ENCODE measurements at regions not wholly inside any gene's neighbourhood (a gene's known extent, or its start where the extent isn't known, plus 50 kb on each side); places are given as distances from the start of the nearest gene placed in this dataset.

GRCh38 chr7:68424658-68425297 is 1173.5 kb upstream of the AUTS2 start:
- DNase-seq (ENCODE audit: low spot score): no peak

GRCh38 chr7:68425377-68425776 is 1172.9 kb upstream of the AUTS2 start:
- DNase-seq (ENCODE audit: low spot score): no peak

- DNase-seq (ENCODE audit: low spot score): no peak
Observed at GRCh38 chr7:68429411-68430117, 1168.7 kb upstream of the AUTS2 start.

DNA sequence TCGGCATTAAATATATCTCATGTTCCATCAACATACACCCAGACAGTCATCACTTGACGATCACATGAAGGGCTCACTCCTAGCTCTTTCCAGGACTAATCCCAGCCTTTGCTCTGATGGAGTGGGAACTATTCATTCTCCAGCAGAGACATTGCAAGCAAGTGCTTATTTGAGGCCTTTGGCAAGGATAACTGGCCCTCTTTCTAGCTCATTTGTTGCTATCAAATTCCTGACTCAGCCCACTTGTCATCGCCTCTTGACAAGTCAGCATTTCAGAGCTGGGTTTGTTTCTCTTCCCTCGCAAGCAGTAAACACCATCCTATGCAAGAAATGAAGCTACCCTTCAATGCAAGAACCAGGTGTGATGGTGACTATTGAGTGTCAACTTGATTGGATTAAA is 1165.7 kb upstream of the AUTS2 start:
- DNase-seq (ENCODE audit: low spot score): no peak

- no peak for DNase-seq (ENCODE audit: low spot score)
Observed at GRCh38 chr7:68433462-68434070, 1164.7 kb upstream of the AUTS2 start.

- no peak for DNase-seq (ENCODE audit: low spot score)
Observed at GRCh38 chr7:68434857-68435256, 1163.4 kb upstream of the AUTS2 start.

DNA sequence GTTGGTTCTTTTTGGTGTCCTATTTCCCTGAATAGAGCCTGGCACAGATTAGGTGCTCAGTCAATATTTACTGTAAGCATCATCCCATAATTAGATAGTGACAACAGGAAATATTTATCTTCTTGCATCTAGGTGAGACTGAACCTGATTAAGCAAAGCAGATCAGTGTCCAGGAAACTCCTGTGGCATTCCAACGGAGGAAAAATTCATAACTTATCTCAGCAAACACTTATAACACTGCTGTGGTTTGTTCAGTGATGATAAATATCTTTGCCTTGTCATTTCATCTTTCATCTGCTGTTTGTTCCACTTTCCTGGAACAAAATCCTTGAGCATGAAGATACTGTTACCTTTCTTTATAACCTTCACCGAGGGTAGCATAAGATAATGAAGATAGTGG is 1160.3 kb upstream of the AUTS2 start:
- DNase-seq (ENCODE audit: low spot score): no peak

- DNase-seq (ENCODE audit: low spot score): no peak
Observed at GRCh38 chr7:68438811-68439210, 1159.5 kb upstream of the AUTS2 start.

- DNase-seq (ENCODE audit: low spot score): no peak
Observed at GRCh38 chr7:68439897-68440296, 1158.4 kb upstream of the AUTS2 start.

GRCh38 chr7:68440866-68441265 is 1157.4 kb upstream of the AUTS2 start:
- no peak for DNase-seq (ENCODE audit: low spot score)

DNA sequence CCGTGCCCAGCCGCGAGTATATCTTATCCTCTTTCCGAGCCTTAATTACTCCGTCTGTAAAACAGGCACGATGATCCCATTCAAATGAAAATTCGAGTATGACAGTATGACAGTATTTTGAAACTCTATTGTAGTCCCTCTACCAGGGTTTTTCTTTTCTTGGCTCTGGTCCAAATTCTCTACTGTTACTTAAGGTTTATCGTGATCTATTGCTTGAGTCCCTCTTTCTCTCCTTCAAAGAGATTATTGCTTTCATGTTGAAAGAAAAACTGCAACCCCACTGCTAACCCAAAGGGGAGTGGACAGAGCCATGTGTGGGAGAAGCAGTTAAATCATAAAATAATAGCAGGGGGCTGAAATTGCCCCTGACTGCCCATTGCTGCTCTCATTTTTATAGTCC is 1156.6 kb upstream of the AUTS2 start:
- DNase-seq (ENCODE audit: low spot score): no peak

DNA sequence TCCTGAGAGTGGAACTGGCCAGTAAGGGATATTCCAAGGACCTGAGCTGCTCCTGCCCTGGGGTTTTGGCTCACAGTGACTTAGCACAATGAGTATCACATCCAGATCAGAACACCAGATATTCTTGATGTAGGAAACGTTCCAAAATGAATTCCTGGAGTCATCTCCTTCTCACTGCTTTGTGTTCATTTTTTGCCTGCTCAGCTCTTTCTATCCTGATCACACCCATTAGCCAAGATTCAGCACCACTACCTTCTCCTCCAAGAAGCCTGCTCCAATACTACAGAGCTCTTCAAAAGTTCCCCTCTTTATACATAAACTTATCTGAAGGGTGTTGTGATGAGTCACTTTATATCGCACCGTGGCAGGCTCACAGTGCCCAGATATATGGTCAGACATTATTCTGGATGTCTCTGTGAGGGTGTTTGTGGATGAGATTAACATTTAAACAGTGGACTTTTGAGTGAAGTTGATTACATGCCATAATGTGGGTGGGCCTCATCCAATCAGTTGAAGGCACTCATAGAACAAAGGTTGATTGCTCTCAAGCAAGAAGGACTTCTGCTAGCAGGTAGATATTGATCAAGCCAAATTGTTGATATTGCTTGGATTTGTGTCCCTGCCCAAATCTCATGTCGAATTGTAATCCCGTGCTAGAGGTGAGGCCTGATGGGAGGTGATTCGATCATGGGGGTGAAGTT is 1155.2 kb upstream of the AUTS2 start:
- DNase-seq (ENCODE audit: low spot score): no peak

DNA sequence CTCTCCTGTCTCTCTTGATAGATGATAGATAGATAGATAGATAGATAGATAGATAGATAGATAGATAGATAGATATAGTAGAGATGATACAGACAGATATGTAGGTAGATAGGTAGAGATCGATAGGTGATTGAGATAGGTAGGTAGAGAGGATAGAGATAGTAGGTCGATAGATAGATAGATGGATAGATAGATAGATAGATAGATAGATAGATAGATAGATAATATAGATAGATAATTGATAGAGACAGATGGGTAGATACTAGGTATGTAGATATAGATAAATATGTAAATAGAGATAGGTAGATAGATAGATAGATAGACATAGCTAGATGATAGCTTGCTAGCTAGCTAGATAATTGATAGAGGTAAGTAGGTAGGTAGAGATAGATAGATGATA is 1154.2 kb upstream of the AUTS2 start:
- no peak for DNase-seq (ENCODE audit: low spot score)

DNA sequence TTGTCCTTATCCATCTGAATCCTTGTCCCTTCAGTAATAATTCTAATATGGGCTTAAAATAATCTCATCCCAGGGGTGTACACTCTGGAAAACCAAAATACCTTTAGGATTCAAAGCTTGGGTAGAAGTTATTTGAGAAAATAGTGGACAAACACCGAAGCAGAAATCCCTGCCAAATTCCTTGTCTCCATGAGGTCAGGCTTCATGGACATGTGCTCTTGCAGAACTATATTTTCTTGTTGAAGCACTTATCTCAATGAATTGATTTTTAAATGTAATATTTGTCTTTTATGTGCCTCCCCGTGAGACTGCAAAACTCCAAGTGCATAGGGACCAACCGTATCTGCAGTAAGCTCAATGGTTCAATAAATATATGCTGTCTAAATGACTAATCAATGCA is 1153.3 kb upstream of the AUTS2 start:
- DNase-seq (ENCODE audit: low spot score): no peak

DNA sequence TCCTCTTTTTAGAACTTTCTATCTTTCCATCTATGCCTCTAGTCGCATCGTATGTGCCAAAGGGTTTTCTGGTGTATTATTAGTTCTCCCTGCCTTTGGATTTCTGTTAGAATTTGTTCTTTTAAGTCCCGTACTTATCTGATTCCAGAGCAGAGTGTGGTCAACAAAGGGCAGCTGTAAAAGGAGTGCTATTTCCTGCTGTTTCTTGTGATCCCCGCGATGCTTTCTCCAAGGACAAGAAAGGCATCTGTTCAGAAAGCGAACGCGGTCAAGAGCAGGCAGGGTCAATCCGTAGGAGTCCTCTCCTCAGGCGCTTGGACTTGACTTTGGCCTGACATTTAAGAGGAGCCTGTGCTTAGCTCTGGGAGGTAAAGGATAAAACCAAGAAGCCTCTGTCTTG is 1152.1 kb upstream of the AUTS2 start:
- DNase-seq (ENCODE audit: low spot score): no peak

DNA sequence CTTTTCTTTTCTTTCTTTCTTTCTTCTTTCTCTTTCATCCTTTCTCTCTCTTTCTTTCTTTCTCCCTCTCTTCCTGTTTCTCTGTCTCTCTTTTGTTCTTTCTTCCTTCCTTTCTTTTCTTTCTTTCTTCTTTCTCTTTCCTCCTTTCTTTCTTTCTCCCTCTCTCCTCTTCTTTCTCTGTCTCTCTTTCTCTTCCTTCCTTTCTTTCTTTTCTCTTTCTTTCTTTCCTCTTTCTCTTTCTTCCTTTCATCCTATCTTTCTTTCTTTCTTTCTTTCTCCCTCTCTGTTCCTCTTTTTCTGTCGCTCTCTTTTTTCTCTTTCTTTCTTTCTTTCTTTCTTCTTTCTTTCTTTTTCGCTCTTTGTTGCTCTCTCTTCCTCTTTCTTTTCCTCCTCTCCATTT is 1149.2 kb upstream of the AUTS2 start:
- DNase-seq (ENCODE audit: low spot score): no peak

DNA sequence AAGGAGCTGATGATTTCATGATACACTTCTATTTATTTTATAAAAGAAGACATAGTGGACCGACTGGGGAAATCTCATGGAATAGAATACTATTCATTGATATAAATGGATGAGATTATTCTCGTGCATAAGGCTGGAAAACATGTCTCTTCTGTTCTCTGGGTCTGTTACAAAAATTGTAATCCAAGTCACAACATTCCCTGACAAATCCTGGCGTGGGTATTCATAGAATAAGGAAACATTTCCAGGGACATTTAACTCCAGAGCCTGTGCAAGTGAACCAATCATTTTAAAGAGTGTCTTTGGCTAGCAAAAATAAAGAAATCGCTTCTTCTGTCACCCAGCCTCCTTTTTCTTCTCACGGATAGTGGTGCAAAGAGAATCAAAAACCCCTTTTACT is 1148.5 kb upstream of the AUTS2 start:
- no peak for DNase-seq (ENCODE audit: low spot score)

DNA sequence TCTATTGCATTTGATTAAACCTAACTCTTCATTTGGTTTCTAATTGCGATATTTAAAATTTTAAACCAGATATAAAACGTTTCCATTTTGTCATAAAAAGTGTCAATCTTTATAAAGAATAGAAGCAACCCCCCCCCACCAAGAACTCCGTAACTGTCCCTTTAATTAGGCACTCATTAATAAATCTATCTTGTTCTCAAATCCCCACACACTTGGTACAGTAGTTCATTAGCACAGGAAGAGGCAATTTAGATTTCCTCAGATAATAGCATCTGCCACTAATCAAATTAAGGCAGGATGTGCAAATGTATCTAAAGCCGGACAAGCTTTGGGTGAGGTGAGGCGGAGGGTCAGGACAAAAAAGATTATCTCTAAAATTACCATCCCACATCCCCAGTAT is 1143.3 kb upstream of the AUTS2 start:
- DNase-seq (ENCODE audit: low spot score): no peak

- DNase-seq (ENCODE audit: low spot score): no peak
Observed at GRCh38 chr7:68456469-68456868, 1141.8 kb upstream of the AUTS2 start.

- DNase-seq (ENCODE audit: low spot score): no peak
Observed at GRCh38 chr7:68457481-68457880, 1140.8 kb upstream of the AUTS2 start.

DNA sequence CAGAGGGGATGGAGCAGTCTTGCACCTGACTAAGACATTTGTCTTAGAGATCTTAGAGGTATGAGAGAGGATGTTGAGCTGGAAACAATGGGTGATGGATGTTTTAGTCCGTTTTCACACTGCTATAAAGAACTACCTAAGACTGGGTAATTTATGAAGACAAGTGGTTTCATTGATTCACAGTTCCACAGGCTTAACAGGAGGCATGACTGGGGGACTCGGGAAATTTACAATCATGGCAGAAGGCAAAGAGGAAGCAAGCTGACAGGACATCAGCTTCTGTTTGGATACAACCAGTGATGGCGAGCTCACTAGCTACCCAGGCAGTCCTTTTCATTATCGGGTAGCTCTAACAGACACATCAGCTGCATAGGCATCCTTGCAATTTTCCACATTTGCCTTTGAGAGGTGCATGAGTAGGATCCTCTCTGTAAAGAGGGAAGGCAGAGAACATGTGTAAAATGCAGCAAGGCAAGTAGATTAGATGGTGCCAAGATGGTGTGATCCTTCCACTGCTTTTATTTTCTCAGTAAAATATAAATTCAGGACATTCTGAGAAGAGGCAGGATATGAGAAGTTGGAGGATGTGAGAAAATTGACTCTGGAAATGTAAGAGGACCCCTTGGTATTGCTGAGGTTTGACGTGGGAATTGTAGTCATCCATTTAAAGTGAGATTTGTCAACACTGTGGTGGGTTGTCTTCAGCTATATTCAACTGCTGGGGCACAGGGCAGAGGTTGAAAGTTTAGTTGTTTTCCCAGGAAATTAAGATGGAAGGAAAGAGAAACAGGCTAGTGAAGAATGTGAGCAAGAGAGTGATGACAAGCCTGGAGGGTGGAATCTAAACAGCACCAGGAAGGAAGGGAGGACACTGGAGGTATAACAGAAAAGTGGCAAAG is 1140.0 kb upstream of the AUTS2 start:
- no peak for DNase-seq (ENCODE audit: low spot score)

GRCh38 chr7:68461430-68461829 is 1136.8 kb upstream of the AUTS2 start:
- no peak for DNase-seq (ENCODE audit: low spot score)

Measured in ureter (tissue), 1 donor.